ENCODE measurements at regions not wholly inside any gene's neighbourhood (a gene's known extent, or its start where the extent isn't known, plus 50 kb on each side); places are given as distances from the start of the nearest gene placed in this dataset.

GRCh38 chr7:124460056-124460450 lies 305.5 kb downstream of the GPR37 start:
- Histone ChIP-seq H3K27me3 (no peaks in the 10 kb centered on the region), H3K36me3 (no peaks in the 10 kb centered on the region), H3K4me1 (no peaks in the 10 kb centered on the region), H3K9me3 (no peaks in the 10 kb centered on the region), H3K4me3 (ENCODE audit: low read depth, low read length) (no peak overlapping the region)
- no peak for DNase-seq
- no peak for TF ChIP-seq CTCF (IDR thresholded peaks at IDR 0.05; ENCODE audit: low read depth, low read length)

- Histone ChIP-seq H3K4me3 (ENCODE audit: low read depth, low read length) (no peak overlapping the region), H3K4me1 (no peaks in the 10 kb centered on the region), H3K9me3 (no peaks in the 10 kb centered on the region), H3K36me3 (no peaks in the 10 kb centered on the region), H3K27me3 (no peaks in the 10 kb centered on the region)
- TF ChIP-seq CTCF (IDR thresholded peaks at IDR 0.05; ENCODE audit: low read depth, low read length) = no peak
- DNase-seq = no peak
These were observed 306.2 kb downstream of the GPR37 start for GRCh38 chr7:124459101-124460055.

GRCh38 chr7:124457841-124458240 lies 307.8 kb downstream of the GPR37 start:
- Histone ChIP-seq H3K4me3 (ENCODE audit: low read depth, low read length) (no peak overlapping the region), H3K9me3 (no peaks in the 10 kb centered on the region), H3K27me3 (no peaks in the 10 kb centered on the region), H3K4me1 (no peaks in the 10 kb centered on the region), H3K36me3 (no peaks in the 10 kb centered on the region)
- DNase-seq = no peak
- TF ChIP-seq CTCF (IDR thresholded peaks at IDR 0.05; ENCODE audit: low read depth, low read length) = no peak

GRCh38 chr7:124456286-124456685 lies 309.3 kb downstream of the GPR37 start:
- DNase-seq = no peak
- TF ChIP-seq CTCF (IDR thresholded peaks at IDR 0.05; ENCODE audit: low read depth, low read length) = no peak
- no peaks in the 10 kb centered on the region for H3K9me3 ChIP-seq

GRCh38 chr7:124452186-124452585 lies 313.4 kb downstream of the GPR37 start:
- Histone ChIP-seq H3K4me3 (ENCODE audit: low read depth, low read length) (no peak overlapping the region), H3K27me3 (no peaks in the 10 kb centered on the region), H3K4me1 (no peaks in the 10 kb centered on the region), H3K9me3 (no peaks in the 10 kb centered on the region), H3K36me3 (no peaks in the 10 kb centered on the region)
- no peak for DNase-seq
- TF ChIP-seq CTCF (IDR thresholded peaks at IDR 0.05; ENCODE audit: low read depth, low read length) = no peak

More at GRCh38 chr7:124456286-124456685, 309.3 kb downstream of the GPR37 start:
- no peaks in the 10 kb centered on the region for H3K27me3 ChIP-seq
- H3K4me1 ChIP-seq = no peaks in the 10 kb centered on the region
- no peaks in the 10 kb centered on the region for H3K36me3 ChIP-seq
- no peak overlapping the region for H3K4me3 ChIP-seq (ENCODE audit: low read depth, low read length)

- no peaks in the 10 kb centered on the region for H3K4me1 ChIP-seq
- DNase-seq = no peak
- H3K36me3 ChIP-seq = no peaks in the 10 kb centered on the region
- no peak for TF ChIP-seq CTCF (IDR thresholded peaks at IDR 0.05; ENCODE audit: low read depth, low read length)
- no peaks in the 10 kb centered on the region for H3K9me3 ChIP-seq
- no peaks in the 10 kb centered on the region for H3K27me3 ChIP-seq
- no peak overlapping the region for H3K4me3 ChIP-seq (ENCODE audit: low read depth, low read length)
These were observed 315.7 kb downstream of the GPR37 start for GRCh38 chr7:124449896-124450295.
